ENCODE measurements at regions not wholly inside any gene's neighbourhood (a gene's known extent, or its start where the extent isn't known, plus 50 kb on each side); places are given as distances from the start of the nearest gene placed in this dataset.

DNA sequence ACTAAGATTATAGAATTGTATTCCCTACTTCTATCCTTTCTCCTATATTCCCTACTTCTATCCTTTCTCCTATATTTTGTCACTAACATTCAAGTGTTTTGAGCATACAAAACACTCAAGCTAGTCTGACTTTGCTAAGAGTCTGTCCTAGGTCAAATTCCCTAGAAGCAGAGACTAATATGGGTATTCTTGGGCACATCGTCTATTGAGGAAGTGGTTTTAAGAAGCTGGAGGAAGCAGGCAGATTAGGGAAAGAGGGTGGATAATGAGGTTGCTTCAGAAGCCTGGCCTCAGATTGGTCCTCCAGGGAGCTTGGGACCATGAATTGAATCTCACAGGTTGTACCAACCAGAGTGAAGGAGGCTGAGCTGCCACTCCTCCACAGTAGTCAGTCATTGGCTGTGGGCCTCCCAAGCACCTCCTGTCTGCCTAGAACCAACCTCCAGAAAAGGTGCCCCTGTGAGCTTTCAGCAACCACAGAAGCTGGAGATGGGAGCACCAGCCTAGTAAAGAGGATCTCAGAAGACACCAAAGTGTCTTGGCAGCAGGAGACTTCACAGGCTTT lies 295.9 kb upstream of the PHF14 start:
- Histone ChIP-seq H3K9me3 (no peaks in the 10 kb centered on the region), H3K27ac (no peak overlapping the region), H3K27me3 (no peaks in the 10 kb centered on the region), H3K36me3 (no peaks in the 10 kb centered on the region), H3K4me3 (no peak overlapping the region), H3K4me1 (no peaks in the 10 kb centered on the region)
- TF ChIP-seq POLR2A (IDR thresholded peaks at IDR 0.05) (no peak), EP300 (IDR thresholded peaks at IDR 0.05) (no peak), POLR2AphosphoS5 (IDR thresholded peaks at IDR 0.05) (no peak)
- TF ChIP-seq, protein P1, sequence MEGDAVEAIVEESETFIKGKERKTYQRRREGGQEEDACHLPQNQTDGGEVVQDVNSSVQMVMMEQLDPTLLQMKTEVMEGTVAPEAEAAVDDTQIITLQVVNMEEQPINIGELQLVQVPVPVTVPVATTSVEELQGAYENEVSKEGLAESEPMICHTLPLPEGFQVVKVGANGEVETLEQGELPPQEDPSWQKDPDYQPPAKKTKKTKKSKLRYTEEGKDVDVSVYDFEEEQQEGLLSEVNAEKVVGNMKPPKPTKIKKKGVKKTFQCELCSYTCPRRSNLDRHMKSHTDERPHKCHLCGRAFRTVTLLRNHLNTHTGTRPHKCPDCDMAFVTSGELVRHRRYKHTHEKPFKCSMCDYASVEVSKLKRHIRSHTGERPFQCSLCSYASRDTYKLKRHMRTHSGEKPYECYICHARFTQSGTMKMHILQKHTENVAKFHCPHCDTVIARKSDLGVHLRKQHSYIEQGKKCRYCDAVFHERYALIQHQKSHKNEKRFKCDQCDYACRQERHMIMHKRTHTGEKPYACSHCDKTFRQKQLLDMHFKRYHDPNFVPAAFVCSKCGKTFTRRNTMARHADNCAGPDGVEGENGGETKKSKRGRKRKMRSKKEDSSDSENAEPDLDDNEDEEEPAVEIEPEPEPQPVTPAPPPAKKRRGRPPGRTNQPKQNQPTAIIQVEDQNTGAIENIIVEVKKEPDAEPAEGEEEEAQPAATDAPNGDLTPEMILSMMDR (IDR thresholded peaks at IDR 0.05) = no peak
- 70 to 80% methylated on average over 1 of the region's 1 CpG for WGBS, 2 donors (ENCODE audit: low coverage in 1 of 2)
- ATAC-seq = no peak

DNA sequence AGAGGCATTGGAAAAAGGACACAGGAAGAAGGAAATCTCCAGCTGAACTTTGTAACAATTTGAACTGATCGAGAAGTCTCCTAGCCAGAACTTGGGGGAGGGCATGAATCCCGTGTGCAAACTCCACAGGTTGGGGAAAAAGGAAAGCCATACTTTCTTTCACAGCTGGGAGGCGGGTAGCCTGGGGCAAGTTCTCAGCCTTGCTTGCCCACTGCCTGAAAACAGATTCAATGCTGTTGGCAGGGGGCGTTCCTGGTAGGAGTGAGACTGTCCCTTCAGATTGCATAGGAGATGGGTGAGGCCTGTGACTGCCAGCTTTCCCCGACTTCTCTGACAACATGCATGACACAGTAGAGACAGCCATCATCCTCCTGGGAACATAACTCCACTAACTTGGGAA lies 289.1 kb upstream of the PHF14 start:
- Histone ChIP-seq H3K9me3 (peaks cover 0 to 6% (median 0%) of the 10 kb centered on the region in 3 donors), H3K27me3 (no peaks in the 10 kb centered on the region), H3K4me1 (no peaks in the 10 kb centered on the region), H3K4me3 (no peak overlapping the region), H3K36me3 (no peaks in the 10 kb centered on the region), H3K27ac (no peak overlapping the region)
- TF ChIP-seq, protein P1 (IDR thresholded peaks at IDR 0.05) = no peak
- TF ChIP-seq POLR2AphosphoS5 (IDR thresholded peaks at IDR 0.05) = no peak
- no peak for TF ChIP-seq POLR2A (IDR thresholded peaks at IDR 0.05)
- TF ChIP-seq EP300 (IDR thresholded peaks at IDR 0.05) = no peak
- 83% methylated on average over 4 of the region's 5 CpGs; no CpG with 5 or more reads in 1 of the 2 donors for WGBS, 2 donors (ENCODE audit: low coverage in 1 of 2)
- no peak for ATAC-seq

DNA sequence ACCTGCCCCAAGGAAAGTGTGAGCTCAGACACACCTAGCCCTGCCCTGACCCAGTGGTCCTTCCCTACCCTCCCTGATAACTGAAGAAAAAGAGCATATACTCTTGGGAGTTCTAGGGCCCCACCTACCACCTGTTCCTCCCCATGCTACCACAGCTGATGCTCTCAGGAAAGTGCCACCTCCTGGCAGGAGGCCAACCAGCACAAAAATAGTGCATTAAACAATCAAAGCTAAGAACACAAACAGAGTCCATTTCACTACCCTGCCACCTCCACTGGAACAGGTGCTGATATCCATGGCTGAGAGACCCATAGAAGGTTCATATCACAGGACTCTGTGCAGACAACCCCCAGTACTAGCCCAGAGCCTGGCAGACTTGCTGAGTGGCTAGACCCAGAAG lies 288.6 kb upstream of the PHF14 start:
- Histone ChIP-seq H3K36me3 (no peaks in the 10 kb centered on the region), H3K4me3 (no peak overlapping the region), H3K27me3 (no peaks in the 10 kb centered on the region), H3K4me1 (no peaks in the 10 kb centered on the region), H3K27ac (no peak overlapping the region), H3K9me3 (peaks cover 0 to 10% (median 0%) of the 10 kb centered on the region in 3 donors)
- ATAC-seq = no peak
- TF ChIP-seq POLR2A (IDR thresholded peaks at IDR 0.05) (no peak), EP300 (IDR thresholded peaks at IDR 0.05) (no peak), POLR2AphosphoS5 (IDR thresholded peaks at IDR 0.05) (no peak)
- TF ChIP-seq, protein P1 (IDR thresholded peaks at IDR 0.05) = no peak

DNA sequence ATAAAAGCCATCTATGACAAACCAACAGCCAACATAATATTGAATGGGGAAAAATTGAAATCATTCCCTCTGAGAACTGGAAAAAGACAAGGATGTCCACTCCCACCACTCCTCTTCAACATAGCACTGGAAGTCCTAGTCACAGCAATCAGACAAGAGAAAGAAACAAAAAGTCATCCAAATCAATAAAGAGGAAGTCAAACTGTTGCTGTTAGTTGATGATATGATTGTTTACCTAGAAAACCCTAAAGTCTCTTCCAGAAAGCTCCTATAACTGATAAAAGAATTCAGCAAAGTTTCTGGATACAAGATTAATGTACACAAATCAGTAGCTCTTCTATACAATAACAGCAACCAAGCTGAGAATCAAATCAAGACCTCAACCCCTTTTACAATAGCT lies 285.1 kb upstream of the PHF14 start:
- no peak overlapping the region for H3K27ac ChIP-seq
- TF ChIP-seq, protein P1 (IDR thresholded peaks at IDR 0.05) = no peak
- TF ChIP-seq EP300 (IDR thresholded peaks at IDR 0.05) (no peak), POLR2AphosphoS5 (IDR thresholded peaks at IDR 0.05) (no peak), POLR2A (IDR thresholded peaks at IDR 0.05) (no peak)
- no peak overlapping the region for H3K4me3 ChIP-seq
- H3K9me3 ChIP-seq = peaks cover 0 to 11% (median 0%) of the 10 kb centered on the region in 3 donors
- no peaks in the 10 kb centered on the region for H3K36me3 ChIP-seq
- H3K27me3 ChIP-seq = no peaks in the 10 kb centered on the region
- H3K4me1 ChIP-seq = no peaks in the 10 kb centered on the region
- no peak for ATAC-seq

DNA sequence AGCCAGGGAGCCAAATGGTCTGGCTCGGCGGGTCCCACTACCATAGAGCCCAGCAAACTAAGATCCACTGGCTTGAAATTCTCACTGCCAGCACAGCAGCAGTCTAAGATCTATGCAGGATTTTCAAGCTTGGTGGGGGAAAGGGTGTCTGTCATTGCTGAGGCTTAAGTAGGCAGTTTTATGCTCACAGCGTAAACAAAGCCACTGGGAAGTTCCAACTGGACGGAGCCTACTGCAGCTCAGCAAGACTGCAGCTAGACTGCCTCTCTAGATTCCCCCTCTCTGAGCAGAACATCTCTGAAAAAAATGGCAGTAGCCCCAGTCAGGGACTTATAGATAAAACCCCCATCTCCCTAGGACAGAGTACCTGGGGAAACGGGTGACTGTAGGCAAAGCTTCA lies 277.6 kb upstream of the PHF14 start:
- no CpG with 5 or more reads among the region's 5 CpGs for WGBS, 2 donors (ENCODE audit: low coverage in 1 of 2)
- no peaks in the 10 kb centered on the region for H3K36me3 ChIP-seq
- no peak for ATAC-seq

More for the DNA sequence above, 277.6 kb upstream of the PHF14 start:
- H3K27me3 ChIP-seq = no peaks in the 10 kb centered on the region
- H3K4me3 ChIP-seq = no peak overlapping the region
- TF ChIP-seq, protein P1 (IDR thresholded peaks at IDR 0.05) = no peak
- TF ChIP-seq EP300 (IDR thresholded peaks at IDR 0.05) (no peak), POLR2A (IDR thresholded peaks at IDR 0.05) (no peak), POLR2AphosphoS5 (IDR thresholded peaks at IDR 0.05) (no peak)
- H3K4me1 ChIP-seq = no peaks in the 10 kb centered on the region
- H3K27ac ChIP-seq = no peak overlapping the region
- peaks cover 0 to 11% (median 0%) of the 10 kb centered on the region in 3 donors for H3K9me3 ChIP-seq
